Prostate gland (tissue), 2 donors: ENCODE measurements at regions not wholly inside any gene's neighbourhood (a gene's known extent, or its start where the extent isn't known, plus 50 kb on each side); places are given as distances from the start of the nearest gene placed in this dataset.

Experiments used
- DNase-seq: peaks from one replicate; pipeline ENCODE4 v3.0.0-alpha.2; 2019; ENCODE audit warnings: low spot score
- H3K27ac ChIP-seq, 2 donors: fragments of 200-600 bp; sonication (generic); 2 replicates each; pipeline ENCODE4 v1.5.1; 2017 to 2019
- H3K27me3 ChIP-seq: fragments of 200-600 bp; sonication (generic); replicated peaks from 2 replicates; pipeline ENCODE4 v1.5.1; 2019; ENCODE audit not compliant: insufficient read depth
- H3K36me3 ChIP-seq, 2 donors: fragments of 200-600 bp; sonication (generic); 1 replicate in 1 of 2; 2 replicates in 1 of 2; pipeline versions ENCODE4 v1.5.1 to v1.8.1; 2017 to 2019
- H3K4me1 ChIP-seq: fragments of 200-600 bp; sonication (generic); replicated peaks from 2 replicates; pipeline ENCODE4 v1.5.1; 2019
- H3K4me3 ChIP-seq, 2 donors: fragments of 200-600 bp; sonication (generic); 2 replicates each; pipeline ENCODE4 v1.5.1; 2017 to 2019
- H3K9me3 ChIP-seq: fragments of 200-600 bp; sonication (generic); 2 replicates; pipeline ENCODE4 v1.5.1; 2017
- CTCF ChIP-seq, 4 experiments: fragments of 200-600 bp in 2 of 4; fragments of 450-650 bp in 2 of 4; sonication (generic) in 2 of 4; IDR thresholded peaks; 1 replicate in 3 of 4; 2 replicates in 1 of 4; pipeline ENCODE4 v1.5.1; 2016 to 2019; ENCODE audit warnings: antibody characterized with exemption in 4 of 4, mild to moderate bottlenecking in 2 of 4, moderate library complexity in 2 of 4
- POLR2A ChIP-seq: fragments of 450-650 bp; IDR thresholded peaks from one replicate; pipeline ENCODE4 v1.6.1; 2016; ENCODE audit warnings: antibody characterized with exemption, mild to moderate bottlenecking
- POLR2AphosphoS5 ChIP-seq: sonication (generic); formaldehyde crosslinking; IDR thresholded peaks from one replicate; pipeline ENCODE4 v1.6.1; 2017; ENCODE audit warnings: antibody characterized with exemption
- WGBS: methylation state at CpG from one replicate; pipeline ENCODE4 v1.1.5; 2018; 5-methylcytosine and 5-hydroxymethylcytosine counted together
- intact Hi-C: fragments of 100-400 bp; cut with DNase I; formaldehyde crosslinking; loops from one replicate; pipeline ENCODE4 v1.14.2; 2022

GRCh38 chr22:48476577-48476976 is 1351.1 kb downstream of the BRD1 start:
- H3K27me3 ChIP-seq: no peaks in the 10 kb centered on the region
- no peaks in the 10 kb centered on the region for H3K36me3 ChIP-seq
- no peak for DNase-seq
- H3K27ac ChIP-seq: no peak overlapping the region
- TF ChIP-seq CTCF (IDR thresholded peaks at IDR 0.05) (no peak), POLR2A (no peak), POLR2AphosphoS5 (no peak)
- H3K9me3 ChIP-seq: no peaks in the 10 kb centered on the region
- no peak overlapping the region for H3K4me3 ChIP-seq
- 93% methylated on average over 5 of the region's 5 CpGs for WGBS
- no peaks in the 10 kb centered on the region for H3K4me1 ChIP-seq
- intact Hi-C loops: no loop called here

- Histone ChIP-seq H3K4me1 (no peaks in the 10 kb centered on the region), H3K27me3 (no peaks in the 10 kb centered on the region), H3K4me3 (no peak overlapping the region), H3K9me3 (no peaks in the 10 kb centered on the region), H3K36me3 (no peaks in the 10 kb centered on the region), H3K27ac (no peak overlapping the region)
- DNase-seq: no peak
- intact Hi-C loops: no loop called here
- 84% methylated on average over 15 of the region's 15 CpGs for WGBS
- no peak for TF ChIP-seq POLR2A
- TF ChIP-seq CTCF (IDR thresholded peaks at IDR 0.05): no peak
- TF ChIP-seq POLR2AphosphoS5: no peak
Observed at GRCh38 chr22:48475661-48476345, 1351.9 kb downstream of the BRD1 start.

- intact Hi-C loops: no loop called here
- H3K4me1 ChIP-seq: no peaks in the 10 kb centered on the region
- TF ChIP-seq CTCF (IDR thresholded peaks at IDR 0.05) (no peak), POLR2A (no peak)
- 86% methylated on average over 4 of the region's 9 CpGs for WGBS
- H3K4me3 ChIP-seq: no peak overlapping the region
- no peaks in the 10 kb centered on the region for H3K9me3 ChIP-seq
- no peak overlapping the region for H3K27ac ChIP-seq
- no peak for DNase-seq
- no peaks in the 10 kb centered on the region for H3K27me3 ChIP-seq
- no peaks in the 10 kb centered on the region for H3K36me3 ChIP-seq
Observed at GRCh38 chr22:48474881-48475280, 1352.8 kb downstream of the BRD1 start.

- no peaks in the 10 kb centered on the region for H3K36me3 ChIP-seq
- WGBS: 79% methylated on average over 7 of the region's 7 CpGs
- intact Hi-C loops: no loop called here
- H3K4me1 ChIP-seq: no peaks in the 10 kb centered on the region
- H3K27me3 ChIP-seq: no peaks in the 10 kb centered on the region
- no peak overlapping the region for H3K27ac ChIP-seq
- H3K4me3 ChIP-seq: no peak overlapping the region
- TF ChIP-seq CTCF (IDR thresholded peaks at IDR 0.05): no peak
- DNase-seq: no peak
- no peaks in the 10 kb centered on the region for H3K9me3 ChIP-seq
Observed at GRCh38 chr22:48473202-48473601, 1354.5 kb downstream of the BRD1 start.

- WGBS: 63% methylated on average over 9 of the region's 9 CpGs
- no peak overlapping the region for H3K4me3 ChIP-seq
- no peak overlapping the region for H3K27ac ChIP-seq
- no peaks in the 10 kb centered on the region for H3K36me3 ChIP-seq
- intact Hi-C loops: no loop called here
- TF ChIP-seq CTCF (IDR thresholded peaks at IDR 0.05) (no peak), POLR2AphosphoS5 (no peak), POLR2A (no peak)
- H3K9me3 ChIP-seq: no peaks in the 10 kb centered on the region
- DNase-seq: no peak
- H3K4me1 ChIP-seq: no peaks in the 10 kb centered on the region
- H3K27me3 ChIP-seq: peaks cover 5% of the 10 kb centered on the region
Observed at GRCh38 chr22:48464246-48464645, 1363.4 kb downstream of the BRD1 start.
